HG03460 (cell line): ENCODE measurements at regions not wholly inside any gene's neighbourhood (a gene's known extent, or its start where the extent isn't known, plus 50 kb on each side); places are given as distances from the start of the nearest gene placed in this dataset.

ENCODE experiments used
- ATAC-seq: cut with Tn5 transposase; IDR thresholded peaks from one replicate; pipeline ENCODE4 v1.9.1; 2021; ENCODE audit not compliant: unreplicated experiment

GRCh38 chr7:155138204-155138603 lies 68.1 kb downstream of the HTR5A start:
- ATAC-seq = no peak

- no peak for ATAC-seq
These were observed 71.4 kb downstream of the HTR5A start for GRCh38 chr7:155141562-155141961.

GRCh38 chr7:155143381-155143780 lies 73.3 kb downstream of the HTR5A start:
- ATAC-seq = no peak

GRCh38 chr7:155144371-155144770 lies 74.2 kb downstream of the HTR5A start:
- ATAC-seq = no peak

GRCh38 chr7:155145477-155146255 lies 75.5 kb downstream of the HTR5A start:
- ATAC-seq = no peak

- ATAC-seq = no peak
These were observed 77.0 kb downstream of the HTR5A start for GRCh38 chr7:155147172-155147571.

- ATAC-seq = no peak
These were observed 77.5 kb downstream of the HTR5A start for GRCh38 chr7:155147624-155148023.

GRCh38 chr7:155153676-155154075 lies 83.6 kb downstream of the HTR5A start:
- ATAC-seq = no peak

- ATAC-seq = no peak
These were observed 84.5 kb downstream of the HTR5A start for GRCh38 chr7:155154586-155154985.

- ATAC-seq = no peak
These were observed 91.6 kb downstream of the HTR5A start for GRCh38 chr7:155161690-155162089.

GRCh38 chr7:155162422-155162821 lies 92.3 kb downstream of the HTR5A start:
- ATAC-seq = no peak

- ATAC-seq = no peak
These were observed 93.6 kb downstream of the HTR5A start for GRCh38 chr7:155163696-155164095.

GRCh38 chr7:155164316-155164715 lies 94.2 kb downstream of the HTR5A start:
- ATAC-seq = no peak

- ATAC-seq = no peak
These were observed 96.0 kb downstream of the HTR5A start for GRCh38 chr7:155166108-155166507.

GRCh38 chr7:155166673-155167370 lies 96.7 kb downstream of the HTR5A start:
- ATAC-seq = no peak

GRCh38 chr7:155167706-155168365 lies 97.7 kb downstream of the HTR5A start:
- ATAC-seq = no peak

- no peak for ATAC-seq
These were observed 98.7 kb downstream of the HTR5A start for GRCh38 chr7:155168597-155169480.

- ATAC-seq = no peak
These were observed 99.5 kb downstream of the HTR5A start for GRCh38 chr7:155169498-155170065.

- ATAC-seq = no peak
These were observed 100.2 kb downstream of the HTR5A start for GRCh38 chr7:155170331-155170730.

GRCh38 chr7:155172141-155172540 lies 102.0 kb downstream of the HTR5A start:
- no peak for ATAC-seq

- no peak for ATAC-seq
These were observed 103.8 kb downstream of the HTR5A start for GRCh38 chr7:155173905-155174304.
